Keratinocyte (primary cell): ENCODE measurements at regions not wholly inside any gene's neighbourhood (a gene's known extent, or its start where the extent isn't known, plus 50 kb on each side); places are given as distances from the start of the nearest gene placed in this dataset.
A peak's percentile ranks its signal among the peaks of the same experiment; 100 is the strongest.

Experiments
- DNase-seq: peaks from one replicate; pipeline ENCODE4 v3.0.0-alpha.2; 2011; ENCODE audit warnings: low read depth, missing footprints, low spot score
- FAIRE-seq: peaks from 2 replicates; lab custom pipeline; 2011; peaks lifted over from hg19 to GRCh38; lab: Jason Lieb, UNC
- H2AFZ ChIP-seq: 2 replicates; pipeline ENCODE4 v1.6.0; 2012; ENCODE audit warnings: low read length, control low read depth, inconsistent platforms; ENCODE audit not compliant: control insufficient read depth
- H3K27ac ChIP-seq: 2 replicates; pipeline ENCODE4 v1.5.1; 2011; ENCODE audit warnings: low read length; ENCODE audit not compliant: control insufficient read depth, insufficient read depth
- H3K27me3 ChIP-seq: 3 replicates; pipeline ENCODE4 v1.6.0; 2011; ENCODE audit warnings: low read length; ENCODE audit not compliant: control insufficient read depth, insufficient read depth; ENCODE audit errors: extremely low read depth
- H3K36me3 ChIP-seq, 2 experiments: 2 replicates in 1 of 2; 3 replicates in 1 of 2; pipeline ENCODE4 v1.5.1; 2011; ENCODE audit warnings: low read length in 2 of 2, mild to moderate bottlenecking in 1 of 2; ENCODE audit not compliant: control insufficient read depth in 2 of 2, insufficient read depth in 2 of 2; ENCODE audit errors: extremely low read depth in 1 of 2
- H3K4me1 ChIP-seq: 3 replicates; pipeline ENCODE4 v1.5.1; 2011; ENCODE audit warnings: low read length; ENCODE audit not compliant: control insufficient read depth, insufficient read depth; ENCODE audit errors: extremely low read depth
- H3K4me2 ChIP-seq: 3 replicates; pipeline ENCODE4 v1.6.0; 2011; ENCODE audit warnings: low read depth, low read length; ENCODE audit not compliant: control insufficient read depth, insufficient read depth; ENCODE audit errors: extremely low read depth
- H3K4me3 ChIP-seq, 3 experiments: fragments of 200-600 bp in 1 of 3; sonication (generic) in 1 of 3; 2 replicates in 2 of 3; 3 replicates in 1 of 3; pipeline ENCODE4 v1.5.1; 2011 to 2016; ENCODE audit warnings: low read length in 3 of 3, mild to moderate bottlenecking in 3 of 3, control low read depth in 2 of 3, inconsistent platforms in 1 of 3, low read depth in 1 of 3, mixed read lengths in 1 of 3, mixed run types in 1 of 3, moderate library complexity in 1 of 3; ENCODE audit not compliant: control insufficient read depth in 2 of 3, insufficient read depth in 2 of 3; ENCODE audit errors: extremely low read depth in 1 of 3
- H3K79me2 ChIP-seq: 2 replicates; pipeline ENCODE4 v1.6.0; 2012; ENCODE audit warnings: low read length; ENCODE audit not compliant: control insufficient read depth, insufficient read depth
- H3K9ac ChIP-seq: 3 replicates; pipeline ENCODE4 v1.6.0; 2011; ENCODE audit warnings: low read length; ENCODE audit not compliant: control insufficient read depth, insufficient read depth; ENCODE audit errors: extremely low read depth
- H3K9me1 ChIP-seq: 3 replicates; pipeline ENCODE4 v1.6.0; 2011; ENCODE audit warnings: low read length; ENCODE audit not compliant: control insufficient read depth, insufficient read depth; ENCODE audit errors: extremely low read depth
- H3K9me3 ChIP-seq: 2 replicates; pipeline ENCODE4 v1.5.1; 2012; ENCODE audit warnings: low read depth, low read length; ENCODE audit not compliant: control insufficient read depth
- H4K20me1 ChIP-seq: 3 replicates; pipeline ENCODE4 v1.6.0; 2011; ENCODE audit warnings: low read length; ENCODE audit not compliant: control insufficient read depth, insufficient read depth; ENCODE audit errors: extremely low read depth
- CTCF ChIP-seq, 3 experiments: IDR thresholded peaks in 1 of 3; conservative IDR thresholded peaks in 1 of 3; optimal IDR thresholded peaks in 1 of 3; 2 replicates in 2 of 3; 3 replicates in 1 of 3; pipeline versions ENCODE3 to v1.5.1; 2011; ENCODE audit warnings: low read length in 3 of 3, mild to moderate bottlenecking in 3 of 3, moderate library complexity in 2 of 3, control low read depth in 1 of 3, inconsistent platforms in 1 of 3; ENCODE audit not compliant: insufficient read depth in 2 of 3; ENCODE audit errors: extremely low read depth in 1 of 3
- EZH2 ChIP-seq: IDR thresholded peaks from one replicate; pipeline ENCODE4 v1.6.1; 2012; ENCODE audit warnings: inconsistent platforms, mild to moderate bottlenecking, low read length, moderate library complexity
- dilution Hi-C: fragments of 300-500 bp; cut with MboI; formaldehyde crosslinking; loops from one replicate; pipeline ENCODE4 v1.7.0; 2020; ENCODE audit warnings: low sequenced_read_pairs; ENCODE audit not compliant: extremely low pct_ligation_motif_present

GRCh38 chr4:126572264-126572663 lies 1060.5 kb upstream of the INTU start:
- H3K4me1 ChIP-seq, result no peaks in the 10 kb centered on the region
- no peak overlapping the region for H2AFZ ChIP-seq
- no peak overlapping the region for H3K4me3 ChIP-seq
- dilution Hi-C loops, result no loop called here
- FAIRE-seq, result no peak
- no peaks in the 10 kb centered on the region for H4K20me1 ChIP-seq
- no peaks in the 10 kb centered on the region for H3K27me3 ChIP-seq
- no peaks in the 10 kb centered on the region for H3K79me2 ChIP-seq
- no peak overlapping the region for H3K9ac ChIP-seq
- H3K9me3 ChIP-seq, result no peaks in the 10 kb centered on the region
- H3K27ac ChIP-seq, result no peak overlapping the region
- TF ChIP-seq CTCF (optimal IDR thresholded peaks at IDR 0.05 in 1 of 3, IDR thresholded peaks at IDR 0.05 in 1 of 3, conservative IDR thresholded peaks at IDR 0.05 in 1 of 3; ENCODE audit: extremely low read depth in 1 of 3, insufficient read depth in 2 of 3, low read length in 3 of 3) (no peak), EZH2 (no peak)
- H3K9me1 ChIP-seq, result no peaks in the 10 kb centered on the region
- H3K36me3 ChIP-seq, result no peaks in the 10 kb centered on the region
- no peak for DNase-seq
- no peak overlapping the region for H3K4me2 ChIP-seq

- no peaks in the 10 kb centered on the region for H3K27me3 ChIP-seq
- dilution Hi-C loops, result no loop called here
- H3K79me2 ChIP-seq, result no peaks in the 10 kb centered on the region
- H3K9me1 ChIP-seq, result no peaks in the 10 kb centered on the region
- no peak overlapping the region for H3K4me3 ChIP-seq
- H3K9me3 ChIP-seq, result no peaks in the 10 kb centered on the region
- TF ChIP-seq CTCF (optimal IDR thresholded peaks at IDR 0.05 in 1 of 3, IDR thresholded peaks at IDR 0.05 in 1 of 3, conservative IDR thresholded peaks at IDR 0.05 in 1 of 3; ENCODE audit: extremely low read depth in 1 of 3, insufficient read depth in 2 of 3, low read length in 3 of 3), result peak in 2 of 3 experiments; percentile 17 to 51
- no peak for TF ChIP-seq EZH2
- no peak overlapping the region for H3K4me2 ChIP-seq
- DNase-seq (no peak), FAIRE-seq (no peak)
- no peaks in the 10 kb centered on the region for H3K4me1 ChIP-seq
- no peak overlapping the region for H3K27ac ChIP-seq
- H3K9ac ChIP-seq, result no peak overlapping the region
- H4K20me1 ChIP-seq, result no peaks in the 10 kb centered on the region
- no peak overlapping the region for H2AFZ ChIP-seq
- no peaks in the 10 kb centered on the region for H3K36me3 ChIP-seq
These were observed 1050.0 kb upstream of the INTU start for GRCh38 chr4:126582737-126583136.
